ENCODE measurements at regions not wholly inside any gene's neighbourhood (a gene's known extent, or its start where the extent isn't known, plus 50 kb on each side); places are given as distances from the start of the nearest gene placed in this dataset.
"Not testable (repeated sequence)": the region's sequence is repeated elsewhere in the genome, so short reads cannot be mapped to it uniquely, and the experiment has no call there.

- Histone ChIP-seq H3K9ac (ENCODE audit: low read length) (no peak overlapping the region), H3K4me3 (ENCODE audit: insufficient read depth, low read length, poor library complexity, severe bottlenecking) (no peak overlapping the region), H3K9me2 (replicated peaks; ENCODE audit: insufficient read depth, low read length) (no peaks in the 10 kb centered on the region), H3K79me2 (ENCODE audit: insufficient read depth, low read length) (no peaks in the 10 kb centered on the region), H4K20me1 (ENCODE audit: low read depth, low read length) (no peaks in the 10 kb centered on the region), H2AFZ (ENCODE audit: low read depth, low read length, severe bottlenecking) (no peak overlapping the region), H3K9me3 (ENCODE audit: insufficient read depth, low read length) (no peaks in the 10 kb centered on the region), H3K27ac (ENCODE audit: low read depth, low read length) (no peak overlapping the region), H3K27me3 (ENCODE audit: low read length) (no peaks in the 10 kb centered on the region), H3K36me3 (ENCODE audit: low read length) (no peaks in the 10 kb centered on the region), H3F3A (ENCODE audit: insufficient read depth) (no peaks in the 10 kb centered on the region), H3K4me2 (ENCODE audit: low read depth, low read length, poor library complexity, severe bottlenecking) (no peak overlapping the region)
- TF ChIP-seq, protein P1, sequence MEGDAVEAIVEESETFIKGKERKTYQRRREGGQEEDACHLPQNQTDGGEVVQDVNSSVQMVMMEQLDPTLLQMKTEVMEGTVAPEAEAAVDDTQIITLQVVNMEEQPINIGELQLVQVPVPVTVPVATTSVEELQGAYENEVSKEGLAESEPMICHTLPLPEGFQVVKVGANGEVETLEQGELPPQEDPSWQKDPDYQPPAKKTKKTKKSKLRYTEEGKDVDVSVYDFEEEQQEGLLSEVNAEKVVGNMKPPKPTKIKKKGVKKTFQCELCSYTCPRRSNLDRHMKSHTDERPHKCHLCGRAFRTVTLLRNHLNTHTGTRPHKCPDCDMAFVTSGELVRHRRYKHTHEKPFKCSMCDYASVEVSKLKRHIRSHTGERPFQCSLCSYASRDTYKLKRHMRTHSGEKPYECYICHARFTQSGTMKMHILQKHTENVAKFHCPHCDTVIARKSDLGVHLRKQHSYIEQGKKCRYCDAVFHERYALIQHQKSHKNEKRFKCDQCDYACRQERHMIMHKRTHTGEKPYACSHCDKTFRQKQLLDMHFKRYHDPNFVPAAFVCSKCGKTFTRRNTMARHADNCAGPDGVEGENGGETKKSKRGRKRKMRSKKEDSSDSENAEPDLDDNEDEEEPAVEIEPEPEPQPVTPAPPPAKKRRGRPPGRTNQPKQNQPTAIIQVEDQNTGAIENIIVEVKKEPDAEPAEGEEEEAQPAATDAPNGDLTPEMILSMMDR (IDR thresholded peaks at IDR 0.05; ENCODE audit: insufficient read depth, low read length, poor library complexity, severe bottlenecking) = no peak
- TF ChIP-seq EZH2phosphoT487 (conservative IDR thresholded peaks at IDR 0.05; ENCODE audit: low read length) = no peak
Measured at GRCh38 chr16:6694636-6695035, 638.0 kb upstream of the RBFOX1 start.

DNA sequence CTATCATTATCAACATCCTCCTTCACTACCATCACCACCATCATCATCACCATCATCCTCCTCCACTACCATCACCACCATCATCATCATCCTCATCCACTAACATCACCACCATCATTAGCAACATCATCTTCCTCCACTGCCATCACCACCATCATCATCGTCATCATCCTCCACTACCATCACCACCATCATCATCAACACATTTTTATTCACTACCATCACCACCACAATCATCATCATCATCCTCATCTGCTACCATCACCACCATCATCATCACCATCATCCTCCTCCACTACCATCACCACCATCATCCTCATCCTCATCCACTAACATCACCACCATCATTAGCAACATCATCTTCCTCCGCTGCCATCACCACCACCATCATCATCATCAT, 639.2 kb upstream of the RBFOX1 start:
- not testable (repeated sequence) for H3K9me2 ChIP-seq (replicated peaks; ENCODE audit: insufficient read depth, low read length); H3K79me2 ChIP-seq (ENCODE audit: insufficient read depth, low read length); H3K9ac ChIP-seq (ENCODE audit: low read length); H3K36me3 ChIP-seq (ENCODE audit: low read length); H3K4me3 ChIP-seq (ENCODE audit: insufficient read depth, low read length, poor library complexity, severe bottlenecking); H4K20me1 ChIP-seq (ENCODE audit: low read depth, low read length); H2AFZ ChIP-seq (ENCODE audit: low read depth, low read length, severe bottlenecking); H3K27me3 ChIP-seq (ENCODE audit: low read length); H3K9me3 ChIP-seq (ENCODE audit: insufficient read depth, low read length); H3K4me2 ChIP-seq (ENCODE audit: low read depth, low read length, poor library complexity, severe bottlenecking); H3K27ac ChIP-seq (ENCODE audit: low read depth, low read length); H3F3A ChIP-seq (ENCODE audit: insufficient read depth)

DNA sequence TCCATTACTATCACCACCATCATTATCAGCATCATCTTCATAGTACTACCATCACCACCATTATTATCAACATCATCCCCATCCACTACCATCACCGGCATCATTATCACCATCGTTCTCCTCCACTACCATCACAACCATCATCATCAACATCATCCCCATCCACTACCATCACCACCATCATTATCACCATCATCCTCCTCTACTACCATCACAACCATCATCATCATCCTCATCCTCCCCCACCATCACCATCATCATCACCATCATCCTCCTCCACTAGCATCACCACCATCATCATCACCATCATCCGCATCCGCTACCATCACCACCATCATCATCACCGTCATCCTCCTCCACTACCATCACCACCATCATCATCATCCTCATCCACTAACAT, 639.8 kb upstream of the RBFOX1 start:
- Histone ChIP-seq H3K9me2 (replicated peaks; ENCODE audit: insufficient read depth, low read length) (no peaks in the 10 kb centered on the region), H3K9me3 (ENCODE audit: insufficient read depth, low read length) (no peaks in the 10 kb centered on the region), H3K27ac (ENCODE audit: low read depth, low read length) (no peak overlapping the region), H3K4me3 (ENCODE audit: insufficient read depth, low read length, poor library complexity, severe bottlenecking) (no peak overlapping the region), H3K4me2 (ENCODE audit: low read depth, low read length, poor library complexity, severe bottlenecking) (no peak overlapping the region), H4K20me1 (ENCODE audit: low read depth, low read length) (no peaks in the 10 kb centered on the region), H3K36me3 (ENCODE audit: low read length) (no peaks in the 10 kb centered on the region), H3K9ac (ENCODE audit: low read length) (no peak overlapping the region), H2AFZ (ENCODE audit: low read depth, low read length, severe bottlenecking) (no peak overlapping the region), H3F3A (ENCODE audit: insufficient read depth) (no peaks in the 10 kb centered on the region), H3K79me2 (ENCODE audit: insufficient read depth, low read length) (no peaks in the 10 kb centered on the region), H3K27me3 (ENCODE audit: low read length) (no peaks in the 10 kb centered on the region)
- TF ChIP-seq, protein P1 (IDR thresholded peaks at IDR 0.05; ENCODE audit: insufficient read depth, low read length, poor library complexity, severe bottlenecking) = no peak
- TF ChIP-seq EZH2phosphoT487 (conservative IDR thresholded peaks at IDR 0.05; ENCODE audit: low read length) = no peak

DNA sequence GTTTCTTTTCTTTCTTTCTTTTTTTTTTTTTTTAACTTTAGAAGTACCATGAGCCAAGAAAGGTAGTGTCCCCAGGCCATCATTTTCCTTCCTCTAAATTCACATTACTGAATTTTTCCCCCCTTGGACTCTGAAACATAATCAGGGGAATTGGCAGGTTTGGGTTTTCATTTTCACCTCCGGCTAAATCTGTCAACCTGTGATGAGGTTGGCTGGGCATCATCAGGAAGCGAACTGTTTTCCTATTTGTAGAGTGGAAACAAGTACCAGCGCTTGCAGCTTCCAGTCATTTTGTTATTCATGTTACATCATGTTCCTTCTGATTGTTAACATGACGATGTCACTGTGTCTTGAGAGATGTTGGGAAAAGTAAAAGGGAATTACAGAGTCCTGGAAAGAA, 641.9 kb upstream of the RBFOX1 start:
- Histone ChIP-seq H3K9me3 (ENCODE audit: insufficient read depth, low read length) (no peaks in the 10 kb centered on the region), H3K27ac (ENCODE audit: low read depth, low read length) (no peak overlapping the region), H3K9me2 (replicated peaks; ENCODE audit: insufficient read depth, low read length) (no peaks in the 10 kb centered on the region), H3K4me2 (ENCODE audit: low read depth, low read length, poor library complexity, severe bottlenecking) (no peak overlapping the region), H3K9ac (ENCODE audit: low read length) (no peak overlapping the region), H3K79me2 (ENCODE audit: insufficient read depth, low read length) (no peaks in the 10 kb centered on the region), H2AFZ (ENCODE audit: low read depth, low read length, severe bottlenecking) (no peak overlapping the region), H3K27me3 (ENCODE audit: low read length) (no peaks in the 10 kb centered on the region), H3K36me3 (ENCODE audit: low read length) (no peaks in the 10 kb centered on the region), H3F3A (ENCODE audit: insufficient read depth) (no peaks in the 10 kb centered on the region), H4K20me1 (ENCODE audit: low read depth, low read length) (no peaks in the 10 kb centered on the region), H3K4me3 (ENCODE audit: insufficient read depth, low read length, poor library complexity, severe bottlenecking) (no peak overlapping the region)
- no peak for TF ChIP-seq EZH2phosphoT487 (conservative IDR thresholded peaks at IDR 0.05; ENCODE audit: low read length)
- TF ChIP-seq, protein P1 (IDR thresholded peaks at IDR 0.05; ENCODE audit: insufficient read depth, low read length, poor library complexity, severe bottlenecking) = no peak

All from SU-DHL-6 (cell line).